ENCODE measurements at regions not wholly inside any gene's neighbourhood (a gene's known extent, or its start where the extent isn't known, plus 50 kb on each side); places are given as distances from the start of the nearest gene placed in this dataset.

DNA sequence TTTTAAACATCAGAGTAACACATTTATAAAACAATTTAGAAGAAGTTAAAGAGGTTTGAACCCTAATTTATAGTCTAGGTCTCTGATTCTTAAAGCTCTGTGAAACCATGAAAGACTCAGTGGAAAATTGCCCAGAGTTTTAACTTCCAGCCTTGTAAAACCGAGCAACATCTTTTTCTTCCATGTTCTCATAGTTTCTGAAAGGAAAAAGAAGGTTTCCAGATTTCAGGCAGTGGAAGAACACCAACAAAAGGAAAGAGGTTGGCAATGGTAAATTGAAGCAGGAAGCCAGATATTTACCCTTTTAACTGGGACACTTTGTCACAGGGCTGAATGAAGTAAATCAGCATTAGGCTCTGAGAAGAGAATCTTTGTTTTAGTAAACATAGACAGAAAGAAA lies 1999.3 kb downstream of the MAT2B start:
- no peak for DNase-seq

DNA sequence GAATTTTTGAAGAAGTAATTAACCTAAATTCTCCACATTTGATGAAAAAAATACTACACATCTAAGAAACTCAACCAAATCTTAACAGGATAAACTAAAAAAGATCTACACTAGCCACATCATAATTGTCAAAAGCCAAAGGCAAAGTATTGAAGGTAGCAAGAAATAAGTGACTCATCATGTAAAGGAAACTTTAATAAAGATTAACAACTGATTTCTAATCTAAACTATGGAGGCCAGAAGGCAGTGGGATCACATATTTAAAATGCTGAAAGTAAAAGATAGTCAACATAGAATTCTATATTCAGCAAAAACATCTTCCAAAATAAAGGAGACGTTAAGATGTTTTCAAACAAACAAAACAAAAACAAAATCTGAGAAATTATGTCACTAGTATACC lies 2002.9 kb downstream of the MAT2B start:
- no peak for DNase-seq

- no peak for DNase-seq
Observed at GRCh38 chr5:165508861-165509260, 2003.4 kb downstream of the MAT2B start.

GRCh38 chr5:165521816-165522610 lies 2016.6 kb downstream of the MAT2B start:
- DNase-seq = no peak

GRCh38 chr5:165525271-165525670 lies 2019.9 kb downstream of the MAT2B start:
- DNase-seq = no peak

DNA sequence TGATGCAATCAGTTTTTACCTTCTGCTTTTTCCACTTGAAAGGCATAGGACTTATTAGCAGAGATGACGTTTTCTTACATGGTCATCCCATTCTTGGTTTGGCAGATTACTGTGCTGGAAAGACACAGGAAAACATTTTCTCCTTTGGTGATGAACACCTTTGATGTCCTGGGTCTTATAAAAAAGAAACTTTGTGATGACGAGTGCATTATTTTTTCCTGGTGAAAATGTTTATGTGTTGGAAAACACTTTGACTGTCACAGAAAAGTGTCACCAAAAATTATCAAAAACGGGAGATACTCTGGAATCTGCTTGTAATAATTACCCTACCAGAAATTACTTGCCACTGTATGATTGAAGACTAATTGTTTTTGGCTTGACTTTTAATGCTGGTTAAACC lies 2020.9 kb downstream of the MAT2B start:
- no peak for DNase-seq

DNA sequence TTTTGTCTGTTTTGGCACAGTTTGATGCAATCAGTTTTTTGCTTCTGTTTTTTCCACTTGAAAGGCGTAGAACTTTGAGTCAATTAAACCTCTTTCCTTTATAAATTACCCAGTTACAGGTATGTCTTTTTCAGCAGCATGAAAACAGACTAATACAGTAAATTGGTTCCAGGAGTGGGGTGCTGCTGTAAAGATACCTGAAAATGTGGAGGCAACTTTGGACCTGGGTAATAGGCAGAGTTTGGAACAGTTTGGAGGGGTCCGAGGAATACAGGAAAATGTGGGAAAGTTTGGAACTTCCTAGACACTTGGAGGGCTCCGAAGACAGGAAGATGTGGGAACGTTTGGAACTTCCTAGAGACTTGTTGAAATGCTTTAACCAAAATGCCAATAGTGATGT lies 2022.2 kb downstream of the MAT2B start:
- DNase-seq = no peak

GRCh38 chr5:165538065-165538464 lies 2032.6 kb downstream of the MAT2B start:
- DNase-seq = no peak

- DNase-seq = no peak
Observed at GRCh38 chr5:165559645-165560044, 2054.2 kb downstream of the MAT2B start.

DNA sequence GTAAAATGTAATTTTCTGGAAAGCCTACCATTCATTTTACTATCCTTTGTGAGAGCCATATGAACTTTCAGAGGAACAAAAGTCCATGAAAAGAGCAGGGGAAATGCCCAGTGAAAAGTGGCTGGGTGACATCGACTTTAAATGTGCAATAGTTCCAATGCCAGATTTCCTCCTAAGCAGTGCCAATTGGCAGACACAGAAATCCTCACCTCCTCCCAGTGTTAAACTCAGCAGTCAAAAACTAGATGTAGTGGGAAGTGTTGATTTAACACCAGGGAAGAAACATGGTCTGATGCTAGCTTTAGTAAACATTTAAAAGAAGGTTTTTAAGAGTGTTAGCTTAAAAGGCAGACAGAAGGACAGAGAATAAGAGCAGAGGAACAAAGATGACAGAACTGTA lies 2055.2 kb downstream of the MAT2B start:
- no peak for DNase-seq

- no peak for DNase-seq
Observed at GRCh38 chr5:165565911-165566310, 2060.5 kb downstream of the MAT2B start.

GRCh38 chr5:165569551-165569950 lies 2064.1 kb downstream of the MAT2B start:
- no peak for DNase-seq

GRCh38 chr5:165573445-165573844 lies 2068.0 kb downstream of the MAT2B start:
- DNase-seq = no peak

- no peak for DNase-seq
Observed at GRCh38 chr5:165574100-165574499, 2068.7 kb downstream of the MAT2B start.

- no peak for DNase-seq
Observed at GRCh38 chr5:165576678-165577275, 2071.4 kb downstream of the MAT2B start.

DNA sequence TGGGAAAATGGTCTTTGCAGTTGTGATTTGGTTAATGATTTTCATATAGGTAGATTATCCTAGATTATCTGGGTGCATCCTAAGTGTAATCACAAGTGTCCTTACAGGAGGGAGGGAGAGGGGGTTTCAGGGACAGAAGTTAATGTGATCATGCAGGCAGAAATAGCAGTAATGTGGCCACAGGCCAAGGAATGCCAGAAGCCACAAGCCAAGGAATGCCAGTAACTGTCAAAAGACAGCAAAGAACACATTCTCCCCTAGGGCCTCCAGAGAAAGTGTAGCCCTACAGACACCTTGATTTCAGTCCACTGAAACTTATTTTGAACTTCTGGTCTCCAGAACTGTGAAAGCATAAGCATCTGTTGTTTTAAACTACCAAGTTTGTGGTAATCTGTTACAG lies 2074.5 kb downstream of the MAT2B start:
- no peak for DNase-seq

- DNase-seq = no peak
Observed at GRCh38 chr5:165594693-165595092, 2089.3 kb downstream of the MAT2B start.

DNA sequence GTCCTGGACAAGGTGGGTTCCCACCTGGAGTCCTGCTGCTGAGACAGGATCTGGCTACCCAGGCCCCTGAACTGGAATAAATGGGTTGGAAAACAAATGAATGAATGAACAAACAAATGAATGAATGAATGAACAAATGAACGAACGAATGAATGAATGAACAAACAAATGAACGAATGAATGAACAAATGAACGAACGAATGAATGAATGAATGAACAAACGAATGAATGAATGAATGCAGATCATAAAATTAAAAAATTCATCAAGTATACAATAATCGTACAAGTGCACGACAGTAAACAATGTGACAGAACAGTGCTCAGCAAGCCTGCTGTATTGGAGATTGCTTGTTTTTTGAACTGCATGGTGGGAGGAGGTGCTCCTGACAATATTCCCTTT lies 2097.1 kb downstream of the MAT2B start:
- DNase-seq = no peak

DNA sequence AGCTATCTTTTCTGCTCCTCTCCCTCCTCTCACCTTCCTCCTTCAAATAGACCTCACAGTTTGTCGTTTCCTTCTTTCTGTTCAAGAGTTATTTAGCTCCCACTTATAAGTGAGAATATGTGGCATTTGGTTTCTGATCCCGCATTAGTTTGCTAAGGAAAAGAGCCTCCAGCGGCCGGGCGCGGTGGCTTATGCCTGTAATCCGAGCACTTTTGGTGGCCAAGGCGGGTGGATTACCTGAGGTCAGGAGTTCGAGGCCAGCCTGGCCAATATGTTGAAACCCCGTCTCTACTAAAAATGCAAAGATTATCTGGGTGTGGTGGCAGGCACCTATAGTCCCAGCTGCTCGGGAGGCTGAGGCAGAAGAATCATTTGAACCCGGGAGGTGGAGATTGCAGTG lies 2101.6 kb downstream of the MAT2B start:
- no peak for DNase-seq

DNA sequence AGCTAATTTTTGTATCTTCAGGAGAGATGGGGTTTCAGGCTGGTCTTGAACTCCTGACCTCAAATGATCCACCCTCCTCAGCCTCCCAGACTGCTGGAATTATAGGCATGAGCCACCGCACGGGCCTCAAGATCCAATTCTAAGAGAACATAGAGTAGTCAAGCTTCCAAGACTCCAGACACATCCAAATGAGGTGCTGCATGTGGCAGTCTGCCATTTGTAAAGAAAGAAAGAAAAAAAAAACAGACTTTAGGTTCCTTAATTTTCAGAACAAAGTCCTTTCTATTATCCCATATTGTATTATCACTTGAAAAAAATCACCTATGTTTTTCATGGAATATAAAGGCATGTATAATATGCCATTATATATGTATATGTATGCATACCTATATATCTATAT lies 2104.5 kb downstream of the MAT2B start:
- no peak for DNase-seq

DNA sequence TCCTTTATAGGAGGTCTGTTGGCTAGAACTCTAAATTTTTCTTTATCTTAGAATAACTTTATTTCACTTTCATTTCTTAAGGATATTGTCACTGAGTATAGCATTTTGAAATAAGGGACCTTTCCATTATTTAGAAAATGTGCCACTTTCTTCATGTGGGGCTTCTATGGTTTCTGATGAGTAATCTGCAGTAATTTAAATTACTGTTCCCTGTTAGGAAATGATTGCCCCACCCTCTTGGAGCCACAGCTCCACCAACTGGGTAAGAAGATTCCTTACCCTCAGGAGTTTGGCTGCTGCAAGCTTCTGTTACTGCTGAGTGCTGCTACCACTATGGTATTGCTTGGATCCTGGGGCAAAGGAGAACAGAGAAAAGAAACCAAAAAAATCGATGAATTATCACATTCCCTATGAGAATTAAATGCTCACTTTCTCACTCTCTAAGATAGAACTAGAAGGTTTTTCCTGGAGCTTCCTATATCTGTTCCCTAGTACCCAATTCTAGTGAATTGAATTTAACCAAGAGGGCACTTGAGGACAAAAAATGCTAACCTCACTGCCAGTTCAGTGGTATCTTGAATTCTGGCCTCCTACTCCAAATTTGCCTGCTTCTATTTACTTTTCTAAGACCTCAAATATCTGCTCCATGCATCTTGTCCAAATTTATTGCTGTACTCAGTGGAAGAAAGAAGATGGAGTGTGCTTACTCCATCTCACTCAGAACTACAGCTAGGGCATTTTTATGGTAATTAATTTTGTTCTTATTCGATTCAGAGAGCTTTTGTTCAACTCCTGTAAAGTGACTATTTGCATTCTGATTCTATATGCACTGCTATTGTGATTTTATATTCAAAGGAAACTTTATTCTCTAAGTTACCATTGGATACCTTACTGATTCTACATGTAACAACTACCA lies 2111.3 kb downstream of the MAT2B start:
- no peak for DNase-seq

- no peak for DNase-seq
Observed at GRCh38 chr5:165617491-165617890, 2112.1 kb downstream of the MAT2B start.

- no peak for DNase-seq
Observed at GRCh38 chr5:165620394-165620793, 2115.0 kb downstream of the MAT2B start.
